ENCODE measurements at regions not wholly inside any gene's neighbourhood (a gene's known extent, or its start where the extent isn't known, plus 50 kb on each side); places are given as distances from the start of the nearest gene placed in this dataset.

GRCh38 chr6:2551705-2552104 is 199.0 kb downstream of the MYLK4 start:
- H3K27ac ChIP-seq (ENCODE audit: insufficient read depth in 1 of 2, low read depth in 1 of 2, low read length in 2 of 2, poor library complexity in 1 of 2, severe bottlenecking in 2 of 2), result no peak overlapping the region
- H3K36me3 ChIP-seq (ENCODE audit: control insufficient read depth in 4 of 4, insufficient read depth in 4 of 4, low read length in 3 of 4), result no peaks in the 10 kb centered on the region
- H3K4me1 ChIP-seq (ENCODE audit: control extremely low read depth in 1 of 4, control insufficient read depth in 4 of 4, insufficient read depth in 4 of 4, low read length in 3 of 4), result peaks cover 0 to 10% (median 4%) of the 10 kb centered on the region in 4 experiments
- WGBS (ENCODE audit: insufficient coverage), result 95% methylated on average over 3 of the region's 3 CpGs
- ChIA-PET CTCF (no interaction called here), POLR2A (no interaction called here)
- peaks cover 0 to 22% (median 10%) of the 10 kb centered on the region in 5 experiments for H3K27me3 ChIP-seq (replicated peaks in 2 of 5; ENCODE audit: control insufficient read depth in 4 of 5, insufficient read depth in 5 of 5, low read length in 4 of 5)
- H3K9me3 ChIP-seq (ENCODE audit: control extremely low read depth in 1 of 5, control insufficient read depth in 4 of 5, insufficient read depth in 2 of 5, low read depth in 1 of 5, low read length in 4 of 5), result peaks cover 2 to 19% (median 14%) of the 10 kb centered on the region in 5 experiments
- no peak for DNase-seq
- no peak overlapping the region for H3K4me3 ChIP-seq (ENCODE audit: control insufficient read depth in 1 of 7, extremely low read depth in 1 of 7, insufficient read depth in 4 of 7, low read depth in 2 of 7, low read length in 6 of 7)

GRCh38 chr6:2550247-2550646 is 200.5 kb downstream of the MYLK4 start:
- H3K4me3 ChIP-seq (ENCODE audit: control insufficient read depth in 1 of 7, extremely low read depth in 1 of 7, insufficient read depth in 4 of 7, low read depth in 2 of 7, low read length in 6 of 7), result no peak overlapping the region
- H3K9me3 ChIP-seq (ENCODE audit: control extremely low read depth in 1 of 5, control insufficient read depth in 4 of 5, insufficient read depth in 2 of 5, low read depth in 1 of 5, low read length in 4 of 5), result peaks cover 2 to 19% (median 14%) of the 10 kb centered on the region in 5 experiments
- H3K36me3 ChIP-seq (ENCODE audit: control insufficient read depth in 4 of 4, insufficient read depth in 4 of 4, low read length in 3 of 4), result no peaks in the 10 kb centered on the region
- CTCF ChIA-PET, result no interaction called here
- H3K27ac ChIP-seq (ENCODE audit: insufficient read depth in 1 of 2, low read depth in 1 of 2, low read length in 2 of 2, poor library complexity in 1 of 2, severe bottlenecking in 2 of 2), result no peak overlapping the region
- 94% methylated on average over 3 of the region's 4 CpGs for WGBS (ENCODE audit: insufficient coverage)
- H3K4me1 ChIP-seq (ENCODE audit: control extremely low read depth in 1 of 4, control insufficient read depth in 4 of 4, insufficient read depth in 4 of 4, low read length in 3 of 4), result peaks cover 0 to 10% (median 4%) of the 10 kb centered on the region in 4 experiments
- no peak for DNase-seq
- H3K27me3 ChIP-seq (replicated peaks in 2 of 5; ENCODE audit: control insufficient read depth in 4 of 5, insufficient read depth in 5 of 5, low read length in 4 of 5), result peaks cover 0 to 22% (median 19%) of the 10 kb centered on the region in 5 experiments
- POLR2A ChIA-PET, result no interaction called here

GRCh38 chr6:2549834-2550233 is 200.9 kb downstream of the MYLK4 start:
- no peak for DNase-seq
- Histone ChIP-seq H3K27ac (ENCODE audit: insufficient read depth in 1 of 2, low read depth in 1 of 2, low read length in 2 of 2, poor library complexity in 1 of 2, severe bottlenecking in 2 of 2) (no peak overlapping the region), H3K9me3 (ENCODE audit: control extremely low read depth in 1 of 5, control insufficient read depth in 4 of 5, insufficient read depth in 2 of 5, low read depth in 1 of 5, low read length in 4 of 5) (peaks cover 2 to 19% (median 14%) of the 10 kb centered on the region in 5 experiments), H3K27me3 (replicated peaks in 2 of 5; ENCODE audit: control insufficient read depth in 4 of 5, insufficient read depth in 5 of 5, low read length in 4 of 5) (peaks cover 0 to 23% (median 18%) of the 10 kb centered on the region in 5 experiments), H3K4me1 (ENCODE audit: control extremely low read depth in 1 of 4, control insufficient read depth in 4 of 4, insufficient read depth in 4 of 4, low read length in 3 of 4) (peaks cover 0 to 10% (median 4%) of the 10 kb centered on the region in 4 experiments), H3K4me3 (ENCODE audit: control insufficient read depth in 1 of 7, extremely low read depth in 1 of 7, insufficient read depth in 4 of 7, low read depth in 2 of 7, low read length in 6 of 7) (no peak overlapping the region), H3K36me3 (ENCODE audit: control insufficient read depth in 4 of 4, insufficient read depth in 4 of 4, low read length in 3 of 4) (no peaks in the 10 kb centered on the region)
- ChIA-PET POLR2A (no interaction called here), CTCF (no interaction called here)
- 73% methylated on average over 3 of the region's 3 CpGs for WGBS (ENCODE audit: insufficient coverage)

GRCh38 chr6:2547355-2547754 is 203.4 kb downstream of the MYLK4 start:
- Histone ChIP-seq H3K36me3 (ENCODE audit: control insufficient read depth in 4 of 4, insufficient read depth in 4 of 4, low read length in 3 of 4) (no peaks in the 10 kb centered on the region), H3K27ac (ENCODE audit: insufficient read depth in 1 of 2, low read depth in 1 of 2, low read length in 2 of 2, poor library complexity in 1 of 2, severe bottlenecking in 2 of 2) (no peak overlapping the region), H3K4me1 (ENCODE audit: control extremely low read depth in 1 of 4, control insufficient read depth in 4 of 4, insufficient read depth in 4 of 4, low read length in 3 of 4) (peaks cover 13 to 20% (median 16%) of the 10 kb centered on the region in 4 experiments), H3K9me3 (ENCODE audit: control extremely low read depth in 1 of 5, control insufficient read depth in 4 of 5, insufficient read depth in 2 of 5, low read depth in 1 of 5, low read length in 4 of 5) (peaks cover 2 to 19% (median 14%) of the 10 kb centered on the region in 5 experiments), H3K27me3 (replicated peaks in 2 of 5; ENCODE audit: control insufficient read depth in 4 of 5, insufficient read depth in 5 of 5, low read length in 4 of 5) (peaks cover 0 to 29% (median 18%) of the 10 kb centered on the region in 5 experiments), H3K4me3 (ENCODE audit: control insufficient read depth in 1 of 7, extremely low read depth in 1 of 7, insufficient read depth in 4 of 7, low read depth in 2 of 7, low read length in 6 of 7) (no peak overlapping the region)
- CTCF ChIA-PET, result interaction anchor here (1.2 to 1.3 kb wide), 2 partner anchors 19 to 23 kb away, joined by 3 read pairs; no protein-coding TSS in a partner anchor
- DNase-seq, result peak in 1 of 3 donors; percentile 21
- WGBS (ENCODE audit: insufficient coverage), result 33% methylated on average over 3 of the region's 4 CpGs
- POLR2A ChIA-PET, result no interaction called here

GRCh38 chr6:2546901-2547300 is 203.8 kb downstream of the MYLK4 start:
- H3K27me3 ChIP-seq (replicated peaks in 2 of 5; ENCODE audit: control insufficient read depth in 4 of 5, insufficient read depth in 5 of 5, low read length in 4 of 5), result peaks cover 0 to 29% (median 18%) of the 10 kb centered on the region in 5 experiments
- ChIA-PET POLR2A (no interaction called here), CTCF (interaction anchor here (1.3 kb wide), 1 partner anchor 23 kb away, joined by 3 read pairs; no protein-coding TSS in a partner anchor)
- no peak overlapping the region for H3K27ac ChIP-seq (ENCODE audit: insufficient read depth in 1 of 2, low read depth in 1 of 2, low read length in 2 of 2, poor library complexity in 1 of 2, severe bottlenecking in 2 of 2)
- H3K4me1 ChIP-seq (ENCODE audit: control extremely low read depth in 1 of 4, control insufficient read depth in 4 of 4, insufficient read depth in 4 of 4, low read length in 3 of 4), result peaks cover 15 to 24% (median 20%) of the 10 kb centered on the region in 4 experiments
- DNase-seq, result no peak
- no peak overlapping the region for H3K4me3 ChIP-seq (ENCODE audit: control insufficient read depth in 1 of 7, extremely low read depth in 1 of 7, insufficient read depth in 4 of 7, low read depth in 2 of 7, low read length in 6 of 7)
- peaks cover 2 to 19% (median 14%) of the 10 kb centered on the region in 5 experiments for H3K9me3 ChIP-seq (ENCODE audit: control extremely low read depth in 1 of 5, control insufficient read depth in 4 of 5, insufficient read depth in 2 of 5, low read depth in 1 of 5, low read length in 4 of 5)
- H3K36me3 ChIP-seq (ENCODE audit: control insufficient read depth in 4 of 4, insufficient read depth in 4 of 4, low read length in 3 of 4), result no peaks in the 10 kb centered on the region
- WGBS (ENCODE audit: insufficient coverage), result 98% methylated on average over 7 of the region's 8 CpGs

- H3K36me3 ChIP-seq (ENCODE audit: control insufficient read depth in 4 of 4, insufficient read depth in 4 of 4, low read length in 3 of 4), result no peaks in the 10 kb centered on the region
- no peak for DNase-seq
- POLR2A ChIA-PET, result no interaction called here
- no peak overlapping the region for H3K4me3 ChIP-seq (ENCODE audit: control insufficient read depth in 1 of 7, extremely low read depth in 1 of 7, insufficient read depth in 4 of 7, low read depth in 2 of 7, low read length in 6 of 7)
- CTCF ChIA-PET, result interaction anchor here (0.8 to 1.6 kb wide), 4 partner anchors 10 to 89 kb away, joined by 3 to 6 read pairs (median 4); no protein-coding TSS in a partner anchor
- H3K9me3 ChIP-seq (ENCODE audit: control extremely low read depth in 1 of 5, control insufficient read depth in 4 of 5, insufficient read depth in 2 of 5, low read depth in 1 of 5, low read length in 4 of 5), result peaks cover 2 to 22% (median 14%) of the 10 kb centered on the region in 5 experiments
- H3K27ac ChIP-seq (ENCODE audit: insufficient read depth in 1 of 2, low read depth in 1 of 2, low read length in 2 of 2, poor library complexity in 1 of 2, severe bottlenecking in 2 of 2), result no peak overlapping the region
- H3K27me3 ChIP-seq (replicated peaks in 2 of 5; ENCODE audit: control insufficient read depth in 4 of 5, insufficient read depth in 5 of 5, low read length in 4 of 5), result peaks cover 0 to 29% (median 15%) of the 10 kb centered on the region in 5 experiments
- WGBS (ENCODE audit: insufficient coverage), result 80% methylated on average over 1 of the region's 6 CpGs
- H3K4me1 ChIP-seq (ENCODE audit: control extremely low read depth in 1 of 4, control insufficient read depth in 4 of 4, insufficient read depth in 4 of 4, low read length in 3 of 4), result peaks cover 15 to 27% (median 23%) of the 10 kb centered on the region in 4 experiments
Observed at GRCh38 chr6:2545383-2546038, 205.2 kb downstream of the MYLK4 start.

- peaks cover 0 to 17% (median 12%) of the 10 kb centered on the region in 5 experiments for H3K9me3 ChIP-seq (ENCODE audit: control extremely low read depth in 1 of 5, control insufficient read depth in 4 of 5, insufficient read depth in 2 of 5, low read depth in 1 of 5, low read length in 4 of 5)
- no peaks in the 10 kb centered on the region for H3K36me3 ChIP-seq (ENCODE audit: control insufficient read depth in 4 of 4, insufficient read depth in 4 of 4, low read length in 3 of 4)
- H3K27ac ChIP-seq (ENCODE audit: insufficient read depth in 1 of 2, low read depth in 1 of 2, low read length in 2 of 2, poor library complexity in 1 of 2, severe bottlenecking in 2 of 2), result no peak overlapping the region
- no peak for DNase-seq
- H3K27me3 ChIP-seq (replicated peaks in 2 of 5; ENCODE audit: control insufficient read depth in 4 of 5, insufficient read depth in 5 of 5, low read length in 4 of 5), result peaks cover 0 to 35% (median 21%) of the 10 kb centered on the region in 5 experiments
- CTCF ChIA-PET, result interaction anchor here (0.6 to 2.9 kb wide), 4 partner anchors 16 to 91 kb away, joined by 3 to 14 read pairs (median 4); no protein-coding TSS in a partner anchor
- WGBS (ENCODE audit: insufficient coverage), result 100% methylated on average over 1 of the region's 2 CpGs
- H3K4me1 ChIP-seq (ENCODE audit: control extremely low read depth in 1 of 4, control insufficient read depth in 4 of 4, insufficient read depth in 4 of 4, low read length in 3 of 4), result peaks cover 15 to 27% (median 23%) of the 10 kb centered on the region in 4 experiments
- H3K4me3 ChIP-seq (ENCODE audit: control insufficient read depth in 1 of 7, extremely low read depth in 1 of 7, insufficient read depth in 4 of 7, low read depth in 2 of 7, low read length in 6 of 7), result no peak overlapping the region
- POLR2A ChIA-PET, result no interaction called here
Observed at GRCh38 chr6:2543321-2543720, 207.4 kb downstream of the MYLK4 start.
